ENCODE measurements at regions not wholly inside any gene's neighbourhood (a gene's known extent, or its start where the extent isn't known, plus 50 kb on each side); places are given as distances from the start of the nearest gene placed in this dataset.

- TF ChIP-seq POLR2A (IDR thresholded peaks at IDR 0.05; ENCODE audit: low read length), result no peak
- TF ChIP-seq GATA1 (IDR thresholded peaks at IDR 0.05; ENCODE audit: low read depth, low read length), result no peak
- no peak for DNase-seq
Observed at GRCh38 chr3:65201926-65202325, 514.1 kb upstream of the ADAMTS9 start.

GRCh38 chr3:65200310-65200970, 512.6 kb upstream of the ADAMTS9 start:
- TF ChIP-seq GATA1 (IDR thresholded peaks at IDR 0.05; ENCODE audit: low read depth, low read length), result no peak
- no peak for TF ChIP-seq POLR2A (IDR thresholded peaks at IDR 0.05; ENCODE audit: low read length)
- DNase-seq, result no peak

GRCh38 chr3:65196663-65197062, 508.9 kb upstream of the ADAMTS9 start:
- TF ChIP-seq POLR2A (IDR thresholded peaks at IDR 0.05; ENCODE audit: low read length), result no peak
- no peak for TF ChIP-seq GATA1 (IDR thresholded peaks at IDR 0.05; ENCODE audit: low read depth, low read length)
- no peak for DNase-seq

- TF ChIP-seq GATA1 (IDR thresholded peaks at IDR 0.05; ENCODE audit: low read depth, low read length) (no peak), POLR2A (IDR thresholded peaks at IDR 0.05; ENCODE audit: low read length) (no peak)
- DNase-seq, result no peak
Observed at GRCh38 chr3:65195211-65196006, 507.6 kb upstream of the ADAMTS9 start.

GRCh38 chr3:65194744-65195143, 506.9 kb upstream of the ADAMTS9 start:
- no peak for DNase-seq
- TF ChIP-seq GATA1 (IDR thresholded peaks at IDR 0.05; ENCODE audit: low read depth, low read length) (no peak), POLR2A (IDR thresholded peaks at IDR 0.05; ENCODE audit: low read length) (no peak)

- no peak for TF ChIP-seq GATA1 (IDR thresholded peaks at IDR 0.05; ENCODE audit: low read depth, low read length)
- TF ChIP-seq POLR2A (IDR thresholded peaks at IDR 0.05; ENCODE audit: low read length), result no peak
- no peak for DNase-seq
Observed at GRCh38 chr3:65194047-65194714, 506.4 kb upstream of the ADAMTS9 start.

GRCh38 chr3:65193531-65193930, 505.7 kb upstream of the ADAMTS9 start:
- DNase-seq, result no peak
- TF ChIP-seq POLR2A (IDR thresholded peaks at IDR 0.05; ENCODE audit: low read length), result no peak
- no peak for TF ChIP-seq GATA1 (IDR thresholded peaks at IDR 0.05; ENCODE audit: low read depth, low read length)

DNA sequence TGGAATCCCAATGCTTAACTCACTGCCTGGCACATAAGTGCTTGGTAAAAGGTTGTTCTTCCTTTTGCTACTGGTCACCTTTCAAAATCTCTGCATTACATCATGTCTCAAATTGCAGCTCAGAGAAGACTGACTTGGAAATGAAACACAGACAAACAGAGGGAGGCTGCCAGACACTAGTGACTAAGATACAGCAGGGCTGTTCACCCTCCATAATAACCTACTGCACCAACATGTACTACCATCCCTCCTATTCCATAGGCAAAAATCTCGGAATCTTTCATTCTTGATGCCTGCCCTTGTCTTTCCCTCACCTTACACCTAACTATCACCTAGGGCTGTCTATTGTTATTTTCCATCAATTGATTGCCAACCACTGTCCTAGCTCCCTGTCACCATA, 502.3 kb upstream of the ADAMTS9 start:
- TF ChIP-seq GATA1 (IDR thresholded peaks at IDR 0.05; ENCODE audit: low read depth, low read length), result no peak
- TF ChIP-seq POLR2A (IDR thresholded peaks at IDR 0.05; ENCODE audit: low read length), result no peak

GRCh38 chr3:65186268-65186667, 498.5 kb upstream of the ADAMTS9 start:
- TF ChIP-seq POLR2A (IDR thresholded peaks at IDR 0.05; ENCODE audit: low read length), result no peak
- TF ChIP-seq GATA1 (IDR thresholded peaks at IDR 0.05; ENCODE audit: low read depth, low read length), result no peak
- no peak for DNase-seq

More for the DNA sequence above, 502.3 kb upstream of the ADAMTS9 start:
- DNase-seq, result no peak

DNA sequence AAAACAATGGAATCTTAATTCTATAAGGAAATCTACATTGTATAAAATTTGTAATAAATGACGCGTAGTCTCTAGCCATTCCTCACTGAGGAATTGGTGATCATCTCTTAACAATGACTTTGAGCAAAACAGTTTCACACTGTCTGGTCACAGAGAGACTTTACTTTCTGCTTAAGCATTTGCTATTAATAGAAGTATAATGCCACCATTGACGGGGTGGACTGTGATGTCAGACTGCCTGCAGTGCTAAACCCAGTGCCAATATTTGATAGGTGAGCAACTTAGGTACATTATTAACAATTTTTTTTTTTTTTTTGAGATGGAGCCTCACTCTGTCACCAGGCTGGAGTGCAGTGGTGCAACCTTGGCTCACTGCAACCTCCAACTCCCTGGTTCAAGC, 494.9 kb upstream of the ADAMTS9 start:
- no peak for TF ChIP-seq GATA1 (IDR thresholded peaks at IDR 0.05; ENCODE audit: low read depth, low read length)
- DNase-seq, result no peak

DNA sequence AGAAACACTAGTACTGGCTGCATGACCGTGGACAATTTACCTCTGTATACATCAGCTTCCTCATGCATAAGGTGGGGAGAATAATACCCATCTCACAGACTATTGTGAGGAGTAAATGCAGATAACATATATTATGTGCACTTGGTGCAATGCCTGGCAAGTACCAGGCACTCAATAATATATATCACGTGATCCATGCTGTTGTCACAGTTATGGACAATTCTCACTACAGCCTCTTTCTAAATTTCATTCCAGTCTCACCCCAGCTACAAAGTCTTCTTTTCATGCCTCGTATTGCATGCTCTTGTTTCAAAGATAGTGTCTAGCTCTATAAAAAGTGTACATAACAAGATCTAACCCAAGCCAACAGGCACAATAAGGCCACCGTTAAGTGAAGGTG, 494.3 kb upstream of the ADAMTS9 start:
- no peak for TF ChIP-seq POLR2A (IDR thresholded peaks at IDR 0.05; ENCODE audit: low read length)
- no peak for TF ChIP-seq GATA1 (IDR thresholded peaks at IDR 0.05; ENCODE audit: low read depth, low read length)
- DNase-seq, result no peak

GRCh38 chr3:65181391-65181871, 493.6 kb upstream of the ADAMTS9 start:
- DNase-seq, result no peak
- TF ChIP-seq POLR2A (IDR thresholded peaks at IDR 0.05; ENCODE audit: low read length) (no peak), GATA1 (IDR thresholded peaks at IDR 0.05; ENCODE audit: low read depth, low read length) (no peak)

- no peak for DNase-seq
- TF ChIP-seq POLR2A (IDR thresholded peaks at IDR 0.05; ENCODE audit: low read length) (no peak), GATA1 (IDR thresholded peaks at IDR 0.05; ENCODE audit: low read depth, low read length) (no peak)
Observed at GRCh38 chr3:65178703-65179102, 490.9 kb upstream of the ADAMTS9 start.

DNA sequence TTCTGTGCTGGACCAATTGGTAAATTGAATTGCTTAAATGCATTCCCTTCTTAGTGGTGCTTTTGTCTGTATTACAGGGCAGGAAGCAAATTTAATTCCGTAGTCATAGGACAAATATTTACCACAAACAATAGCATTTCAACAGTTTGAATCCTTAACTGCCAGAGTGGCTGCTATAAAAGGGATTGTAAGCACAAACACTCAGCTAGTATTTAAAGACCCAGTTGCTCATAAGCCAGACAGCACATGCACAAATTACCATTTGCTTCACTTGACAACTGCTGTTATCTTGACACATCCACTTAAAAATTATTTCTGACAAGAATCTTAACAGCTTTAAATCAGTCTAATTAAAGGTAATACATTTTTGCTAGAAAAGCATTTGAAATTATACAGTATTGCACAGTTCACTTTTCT, 490.2 kb upstream of the ADAMTS9 start:
- TF ChIP-seq POLR2A (IDR thresholded peaks at IDR 0.05; ENCODE audit: low read length), result no peak
- no peak for TF ChIP-seq GATA1 (IDR thresholded peaks at IDR 0.05; ENCODE audit: low read depth, low read length)
- no peak for DNase-seq
